RKO (cell line): ENCODE measurements at regions not wholly inside any gene's neighbourhood (a gene's known extent, or its start where the extent isn't known, plus 50 kb on each side); places are given as distances from the start of the nearest gene placed in this dataset.

Experiments used
- DNase-seq: peaks from one replicate; pipeline ENCODE4 v3.0.0-alpha.2; 2016; ENCODE audit warnings: low spot score

- DNase-seq, result no peak
These were observed 497.8 kb downstream of the FOXO1 start for GRCh38 chr13:40168425-40169166.

- no peak for DNase-seq
These were observed 497.0 kb downstream of the FOXO1 start for GRCh38 chr13:40169476-40169875.

- no peak for DNase-seq
These were observed 496.4 kb downstream of the FOXO1 start for GRCh38 chr13:40170091-40170490.

GRCh38 chr13:40170982-40171381, 495.5 kb downstream of the FOXO1 start:
- peak; percentile 4 for DNase-seq

- DNase-seq, result no peak
These were observed 494.9 kb downstream of the FOXO1 start for GRCh38 chr13:40171566-40171965.

GRCh38 chr13:40172149-40172591, 494.3 kb downstream of the FOXO1 start:
- no peak for DNase-seq

GRCh38 chr13:40172878-40173277, 493.6 kb downstream of the FOXO1 start:
- DNase-seq, result no peak

- DNase-seq, result no peak
These were observed 490.8 kb downstream of the FOXO1 start for GRCh38 chr13:40175639-40176038.

GRCh38 chr13:40176242-40176641, 490.2 kb downstream of the FOXO1 start:
- no peak for DNase-seq

GRCh38 chr13:40178130-40178529, 488.3 kb downstream of the FOXO1 start:
- DNase-seq, result no peak

- no peak for DNase-seq
These were observed 486.8 kb downstream of the FOXO1 start for GRCh38 chr13:40179445-40180281.

GRCh38 chr13:40180776-40181175, 485.7 kb downstream of the FOXO1 start:
- no peak for DNase-seq

- no peak for DNase-seq
These were observed 485.1 kb downstream of the FOXO1 start for GRCh38 chr13:40181203-40181845.

GRCh38 chr13:40182591-40182990, 483.9 kb downstream of the FOXO1 start:
- no peak for DNase-seq

GRCh38 chr13:40185414-40185813, 481.0 kb downstream of the FOXO1 start:
- no peak for DNase-seq

GRCh38 chr13:40186041-40186440, 480.4 kb downstream of the FOXO1 start:
- no peak for DNase-seq

GRCh38 chr13:40186626-40187323, 479.7 kb downstream of the FOXO1 start:
- no peak for DNase-seq

GRCh38 chr13:40187324-40187795, 479.1 kb downstream of the FOXO1 start:
- DNase-seq, result no peak

GRCh38 chr13:40187841-40188591, 478.4 kb downstream of the FOXO1 start:
- DNase-seq, result no peak

GRCh38 chr13:40189426-40189825, 477.0 kb downstream of the FOXO1 start:
- DNase-seq, result no peak

- DNase-seq, result no peak
These were observed 476.4 kb downstream of the FOXO1 start for GRCh38 chr13:40189898-40190630.
